HG02623 (cell line): ENCODE measurements at regions not wholly inside any gene's neighbourhood (a gene's known extent, or its start where the extent isn't known, plus 50 kb on each side); places are given as distances from the start of the nearest gene placed in this dataset.

ENCODE experiments used
- ATAC-seq: cut with Tn5 transposase; IDR thresholded peaks from one replicate; pipeline ENCODE4 v1.9.1; 2021; ENCODE audit warnings: moderate library complexity; ENCODE audit not compliant: unreplicated experiment

DNA sequence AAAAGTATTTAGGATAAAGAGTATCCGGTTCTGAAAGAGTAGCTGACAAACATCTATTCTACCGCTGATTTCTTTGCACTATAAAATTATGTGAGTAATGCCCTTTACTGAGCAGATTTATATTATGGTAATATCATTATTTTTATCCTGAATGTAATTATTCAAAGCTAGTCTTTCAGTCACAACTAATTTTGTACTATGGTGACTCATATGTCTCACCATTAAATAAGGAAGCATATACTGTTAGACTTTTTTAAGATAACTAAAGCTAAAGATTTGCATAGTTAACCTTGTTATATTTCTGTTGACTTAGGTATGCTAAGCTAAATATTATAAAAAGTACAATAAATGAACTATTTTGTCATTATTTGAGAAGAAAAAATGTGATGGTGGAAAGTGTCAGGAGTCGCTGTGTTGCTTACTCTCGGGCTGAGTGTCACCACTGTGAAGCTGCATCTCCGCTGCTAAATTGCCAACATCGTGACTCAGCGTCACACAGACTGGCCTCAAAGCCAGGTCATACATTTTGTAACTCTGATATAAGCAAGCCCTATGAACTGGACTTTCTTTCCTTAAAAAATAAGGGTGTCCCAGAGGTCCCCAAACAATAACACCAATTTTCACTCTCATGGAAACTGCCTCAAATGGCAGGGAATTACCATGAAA lies 69.1 kb upstream of the SSTR1 start:
- no peak for ATAC-seq

DNA sequence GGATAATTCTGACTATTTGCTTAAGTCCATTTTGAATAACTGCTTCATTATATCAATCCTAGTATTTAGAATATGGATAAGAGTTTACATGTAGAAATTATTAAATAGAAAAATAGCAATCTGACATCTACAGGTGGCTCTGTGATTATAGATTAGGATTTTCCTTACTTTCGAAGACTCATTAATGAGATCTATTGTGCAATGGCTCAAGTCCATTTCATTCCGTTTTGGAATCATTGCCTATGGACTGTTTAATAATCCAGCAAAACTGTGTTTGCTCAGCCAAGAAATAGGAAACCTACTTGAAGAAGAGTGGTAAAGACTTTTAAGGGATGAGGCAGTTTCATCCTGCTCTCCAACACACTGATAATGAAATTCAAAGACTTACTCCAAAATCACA lies 67.8 kb upstream of the SSTR1 start:
- no peak for ATAC-seq

DNA sequence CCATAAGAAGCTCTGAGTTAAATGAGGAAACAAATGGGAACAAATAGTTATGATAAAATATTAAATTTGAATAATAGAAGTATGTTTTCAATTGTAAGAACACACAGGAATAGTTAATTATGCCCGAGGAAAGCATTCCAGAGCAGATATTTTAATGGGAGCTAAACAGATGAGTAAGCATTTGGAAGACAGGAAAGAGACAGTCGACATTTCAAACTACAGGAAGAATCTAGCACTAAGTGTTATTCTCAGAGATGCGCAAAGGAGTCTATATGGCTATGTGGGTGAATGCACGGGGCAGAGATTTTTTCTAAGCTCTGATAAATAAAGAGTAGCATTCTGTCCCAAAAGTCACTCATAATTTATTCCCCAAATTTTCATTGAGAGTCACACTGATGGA lies 64.5 kb upstream of the SSTR1 start:
- ATAC-seq, result no peak

DNA sequence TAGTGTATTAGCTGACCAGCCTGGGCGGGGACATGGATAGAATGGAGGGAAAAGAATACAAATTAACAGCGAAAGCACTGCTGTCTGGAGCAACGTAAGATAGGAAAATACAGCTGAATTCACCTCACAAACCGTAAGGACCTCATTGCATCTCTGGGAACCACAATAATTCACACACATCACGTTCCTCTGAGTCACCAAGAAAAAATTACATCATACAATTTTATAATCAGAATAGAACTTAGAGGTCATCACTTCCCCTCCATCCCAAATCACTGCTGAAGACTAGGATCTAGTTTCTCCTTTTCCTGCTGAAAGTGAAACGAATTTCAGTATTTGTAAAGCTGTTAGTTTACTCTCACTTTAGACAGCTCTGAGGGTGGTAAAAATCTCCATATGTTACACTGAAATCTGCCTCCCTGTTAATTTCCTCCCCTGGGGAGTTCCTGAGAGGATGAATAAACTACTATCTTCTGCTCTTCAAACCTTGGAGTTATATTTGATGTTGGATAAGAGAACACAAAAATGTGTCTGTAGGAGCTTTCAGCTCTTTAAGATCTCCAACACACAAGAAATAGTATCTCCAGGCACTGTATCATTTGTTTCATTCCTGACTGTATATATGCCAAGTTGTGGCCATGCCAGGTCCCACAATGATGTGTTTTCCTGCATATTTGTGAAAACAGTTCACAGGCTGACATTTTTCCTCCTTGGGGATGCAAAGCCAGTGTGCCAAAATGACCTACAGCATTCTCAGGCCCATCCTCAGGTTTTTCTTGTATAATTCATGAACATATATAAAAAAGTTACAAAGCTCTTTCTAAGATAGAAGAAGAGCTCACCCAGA lies 63.8 kb upstream of the SSTR1 start:
- ATAC-seq, result no peak

DNA sequence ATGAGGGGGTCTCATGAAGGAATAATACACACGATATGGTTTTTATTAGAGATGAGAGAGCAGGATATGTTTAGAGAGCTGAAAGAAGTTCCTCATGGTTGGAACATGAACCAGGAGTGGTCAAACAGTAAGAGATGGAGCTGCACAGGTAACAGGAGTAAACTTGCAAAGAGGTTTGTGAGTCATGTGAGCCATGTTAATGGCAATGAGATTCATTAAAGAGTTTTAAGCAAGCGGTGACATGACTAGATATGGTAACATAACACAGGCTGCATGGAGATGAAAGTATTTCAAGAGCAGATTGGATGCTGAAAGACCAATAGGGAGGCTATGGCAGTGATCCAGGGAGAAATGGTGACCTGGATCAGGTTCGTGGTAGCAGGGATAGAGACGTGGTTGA lies 62.6 kb upstream of the SSTR1 start:
- ATAC-seq, result no peak

DNA sequence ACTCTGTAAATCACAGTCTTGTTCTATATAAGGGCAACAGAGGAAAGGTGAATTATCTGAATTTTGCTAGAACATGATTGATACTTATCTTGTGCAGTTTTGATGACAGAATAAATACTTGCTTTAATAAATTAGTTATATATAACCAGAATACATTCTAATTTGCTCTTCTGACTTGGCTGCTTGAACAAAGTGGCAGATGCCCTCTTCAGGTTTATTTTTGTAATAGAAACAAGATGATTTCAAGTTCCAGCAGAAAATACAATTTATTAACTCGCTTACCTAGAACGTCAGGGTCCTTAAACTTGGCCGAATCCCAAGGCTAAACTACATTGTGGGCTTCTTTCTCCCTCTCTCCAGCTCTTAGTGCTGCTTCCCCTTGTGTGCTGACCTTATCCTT lies 57.6 kb upstream of the SSTR1 start:
- no peak for ATAC-seq
